Hepatocyte (in vitro differentiated cells): ENCODE measurements at regions not wholly inside any gene's neighbourhood (a gene's known extent, or its start where the extent isn't known, plus 50 kb on each side); places are given as distances from the start of the nearest gene placed in this dataset.

Experiments used
- CTCF ChIP-seq: fragments of 200-600 bp; sonication (generic); IDR thresholded peaks from 2 replicates; pipeline ENCODE4 v1.5.1; 2016; ENCODE audit warnings: antibody characterized with exemption, mild to moderate bottlenecking; ENCODE audit not compliant: poor library complexity
- EZH2 ChIP-seq: fragments of 200-600 bp; sonication (generic); IDR thresholded peaks from 2 replicates; pipeline ENCODE4 v1.6.1; 2016; ENCODE audit warnings: antibody characterized with exemption, mild to moderate bottlenecking, borderline replicate concordance

GRCh38 chr1:98268316-98268715 lies 347.5 kb upstream of the DPYD start:
- TF ChIP-seq CTCF (no peak), EZH2 (no peak)
